SK-N-SH treated with all-trans-retinoic acid at 6 μM for 48 hours (cell line): ENCODE measurements at regions not wholly inside any gene's neighbourhood (a gene's known extent, or its start where the extent isn't known, plus 50 kb on each side); places are given as distances from the start of the nearest gene placed in this dataset.

ENCODE experiments used
- ATAC-seq: fragments of 200-7000 bp; cut with Tn5 transposase; 3 replicates; pipeline ENCODE4 v1.9.1; 2020; ENCODE audit warnings: mild to moderate bottlenecking, moderate library complexity
- ARNTL ChIP-seq: fragments of 450-650 bp; formaldehyde crosslinking; IDR thresholded peaks from 2 replicates; pipeline ENCODE4 v1.5.0; 2020; ENCODE audit warnings: low read depth, mild to moderate bottlenecking, moderate library complexity, borderline replicate concordance
- BACH2 ChIP-seq: fragments of 250-450 bp; sonication (Bioruptor Pico); IDR thresholded peaks from 2 replicates; pipeline ENCODE4 v1.9.0; 2021; ENCODE audit warnings: mild to moderate bottlenecking, borderline replicate concordance
- ESRRG ChIP-seq: fragments of 250-450 bp; sonication (Bioruptor Pico); IDR thresholded peaks from 2 replicates; pipeline ENCODE4 v1.6.1; 2021; ENCODE audit warnings: mild to moderate bottlenecking
- GLIS3 ChIP-seq: fragments of 250-450 bp; sonication (Bioruptor Pico); IDR thresholded peaks from 2 replicates; pipeline ENCODE4 v1.5.0; 2020; ENCODE audit warnings: mild to moderate bottlenecking, moderate library complexity
- ISL1 ChIP-seq: fragments of 250-450 bp; sonication (Bioruptor Pico); IDR thresholded peaks from 2 replicates; pipeline ENCODE4 v2.1.2; 2022; ENCODE audit warnings: mild to moderate bottlenecking, moderate library complexity
- OSR1 ChIP-seq: fragments of 250-450 bp; sonication (Bioruptor Pico); IDR thresholded peaks from 2 replicates; pipeline ENCODE4 v1.8.0; 2022; ENCODE audit warnings: moderate library complexity, mild to moderate bottlenecking, inconsistent platforms
- PATZ1 ChIP-seq: fragments of 250-450 bp; sonication (Bioruptor Pico); IDR thresholded peaks from 2 replicates; pipeline ENCODE4 v1.8.0; 2020; ENCODE audit warnings: mild to moderate bottlenecking, moderate library complexity, borderline replicate concordance
- PPARA ChIP-seq: fragments of 250-450 bp; sonication (Bioruptor Pico); IDR thresholded peaks from 2 replicates; pipeline ENCODE4 v1.5.0; 2020; ENCODE audit warnings: mild to moderate bottlenecking, borderline replicate concordance
- RARB ChIP-seq: fragments of 250-450 bp; sonication (Bioruptor Pico); IDR thresholded peaks from 2 replicates; pipeline ENCODE4 v1.8.0; 2021; ENCODE audit warnings: mild to moderate bottlenecking, moderate library complexity
- TOX ChIP-seq: fragments of 250-450 bp; sonication (Bioruptor Pico); IDR thresholded peaks from 2 replicates; pipeline ENCODE4 v1.8.0; 2021; ENCODE audit warnings: mild to moderate bottlenecking, moderate library complexity, borderline replicate concordance
- ZC3H10 ChIP-seq: fragments of 250-450 bp; sonication (Bioruptor Pico); IDR thresholded peaks from 2 replicates; pipeline ENCODE4 v1.5.1; 2021; ENCODE audit warnings: mild to moderate bottlenecking, moderate library complexity
- ZFP3 ChIP-seq: fragments of 250-450 bp; sonication (Bioruptor Pico); IDR thresholded peaks from 2 replicates; pipeline ENCODE4 v1.5.0; 2020; ENCODE audit warnings: mild to moderate bottlenecking, moderate library complexity
- ZFP30 ChIP-seq: fragments of 450-650 bp; formaldehyde crosslinking; IDR thresholded peaks from 2 replicates; pipeline ENCODE4 v1.5.0; 2022; ENCODE audit warnings: mild to moderate bottlenecking, moderate library complexity
- ZNF565 ChIP-seq: fragments of 450-650 bp; formaldehyde crosslinking; conservative IDR thresholded peaks from 2 replicates; pipeline ENCODE4 v1.5.0; 2020; ENCODE audit warnings: low read depth, mild to moderate bottlenecking, moderate library complexity
- ZNF70 ChIP-seq: fragments of 450-650 bp; formaldehyde crosslinking; IDR thresholded peaks from 2 replicates; pipeline ENCODE4 v1.5.0; 2020; ENCODE audit warnings: mild to moderate bottlenecking, moderate library complexity
- ZNF8 ChIP-seq: fragments of 450-650 bp; formaldehyde crosslinking; IDR thresholded peaks from 2 replicates; pipeline ENCODE4 v1.5.0; 2020; ENCODE audit warnings: mild to moderate bottlenecking, moderate library complexity
- TF ChIP-seq, protein P1 (sequence below): fragments of 250-450 bp; sonication (Bioruptor Pico); IDR thresholded peaks from 2 replicates; pipeline ENCODE4 v1.8.0; 2021; ENCODE audit warnings: low read depth, mild to moderate bottlenecking, moderate library complexity, borderline replicate concordance
- TF ChIP-seq, protein P2 (sequence below): fragments of 250-450 bp; sonication (Bioruptor Pico); IDR thresholded peaks from 2 replicates; pipeline ENCODE4 v1.5.0; 2020; ENCODE audit warnings: mild to moderate bottlenecking, moderate library complexity
- TF ChIP-seq, protein P3 (sequence below): fragments of 250-450 bp; sonication (Bioruptor Pico); IDR thresholded peaks from 2 replicates; pipeline ENCODE4 v1.5.1; 2020; ENCODE audit warnings: low read depth, mild to moderate bottlenecking, moderate library complexity

DNA sequence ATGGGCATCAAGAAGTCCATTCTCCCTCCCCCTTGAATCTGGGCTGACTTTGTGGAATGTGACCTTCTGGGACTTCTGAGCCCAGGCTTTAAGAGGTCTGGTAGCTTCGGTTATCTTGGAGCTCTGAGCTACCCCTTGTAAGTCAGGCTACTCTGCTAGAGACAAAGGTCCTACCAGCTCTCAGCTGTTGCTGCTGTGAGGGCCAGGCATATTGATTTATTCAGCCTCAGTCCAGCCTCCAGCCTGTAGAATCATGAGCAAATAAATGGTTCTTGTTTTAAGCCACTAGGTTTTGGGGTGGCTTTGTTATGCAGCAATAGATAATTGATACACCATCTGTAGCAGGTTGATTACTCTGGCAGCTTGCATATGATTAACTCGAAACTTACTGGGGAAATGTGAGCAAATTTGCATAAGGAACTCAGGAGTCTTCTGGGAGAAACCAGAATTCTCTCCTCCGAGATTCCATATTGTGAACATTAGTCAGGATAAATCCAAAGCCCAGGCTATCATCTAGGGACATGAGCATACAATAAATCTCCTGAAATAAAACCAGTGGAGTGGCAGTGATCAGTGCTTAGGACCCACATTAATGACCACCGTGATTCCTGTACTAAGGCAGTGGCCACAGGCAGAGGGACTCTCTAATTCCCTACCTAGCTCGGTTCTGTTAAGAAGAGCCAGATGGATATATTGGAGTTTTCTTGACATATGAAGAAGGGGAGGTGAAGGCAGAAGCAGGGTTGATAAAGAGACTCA is 336.1 kb downstream of the CDC5L start:
- ATAC-seq = no peak
- TF ChIP-seq, protein P1, sequence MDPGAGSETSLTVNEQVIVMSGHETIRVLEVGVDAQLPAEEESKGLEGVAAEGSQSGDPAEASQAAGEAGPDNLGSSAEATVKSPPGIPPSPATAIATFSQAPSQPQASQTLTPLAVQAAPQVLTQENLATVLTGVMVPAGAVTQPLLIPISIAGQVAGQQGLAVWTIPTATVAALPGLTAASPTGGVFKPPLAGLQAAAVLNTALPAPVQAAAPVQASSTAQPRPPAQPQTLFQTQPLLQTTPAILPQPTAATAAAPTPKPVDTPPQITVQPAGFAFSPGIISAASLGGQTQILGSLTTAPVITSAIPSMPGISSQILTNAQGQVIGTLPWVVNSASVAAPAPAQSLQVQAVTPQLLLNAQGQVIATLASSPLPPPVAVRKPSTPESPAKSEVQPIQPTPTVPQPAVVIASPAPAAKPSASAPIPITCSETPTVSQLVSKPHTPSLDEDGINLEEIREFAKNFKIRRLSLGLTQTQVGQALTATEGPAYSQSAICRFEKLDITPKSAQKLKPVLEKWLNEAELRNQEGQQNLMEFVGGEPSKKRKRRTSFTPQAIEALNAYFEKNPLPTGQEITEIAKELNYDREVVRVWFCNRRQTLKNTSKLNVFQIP (CRISPR knock-in tag) = no peak
- no peak for TF ChIP-seq ESRRG (CRISPR knock-in tag)
- TF ChIP-seq PPARA (CRISPR knock-in tag) = no peak
- TF ChIP-seq RARB (CRISPR knock-in tag) = no peak
- no peak for TF ChIP-seq TOX (CRISPR knock-in tag)
- TF ChIP-seq ARNTL (CRISPR knock-in tag) = no peak
- no peak for TF ChIP-seq ZNF8 (CRISPR knock-in tag)
- TF ChIP-seq GLIS3 (CRISPR knock-in tag) = no peak
- no peak for TF ChIP-seq ZC3H10 (CRISPR knock-in tag)
- TF ChIP-seq OSR1 = no peak
- TF ChIP-seq PATZ1 (CRISPR knock-in tag) = no peak
- no peak for TF ChIP-seq ZFP3 (CRISPR knock-in tag)
- no peak for TF ChIP-seq ZFP30 (CRISPR knock-in tag)
- TF ChIP-seq ISL1 (CRISPR knock-in tag) = no peak
- TF ChIP-seq ZNF70 (CRISPR knock-in tag) = no peak
- TF ChIP-seq, protein P2, sequence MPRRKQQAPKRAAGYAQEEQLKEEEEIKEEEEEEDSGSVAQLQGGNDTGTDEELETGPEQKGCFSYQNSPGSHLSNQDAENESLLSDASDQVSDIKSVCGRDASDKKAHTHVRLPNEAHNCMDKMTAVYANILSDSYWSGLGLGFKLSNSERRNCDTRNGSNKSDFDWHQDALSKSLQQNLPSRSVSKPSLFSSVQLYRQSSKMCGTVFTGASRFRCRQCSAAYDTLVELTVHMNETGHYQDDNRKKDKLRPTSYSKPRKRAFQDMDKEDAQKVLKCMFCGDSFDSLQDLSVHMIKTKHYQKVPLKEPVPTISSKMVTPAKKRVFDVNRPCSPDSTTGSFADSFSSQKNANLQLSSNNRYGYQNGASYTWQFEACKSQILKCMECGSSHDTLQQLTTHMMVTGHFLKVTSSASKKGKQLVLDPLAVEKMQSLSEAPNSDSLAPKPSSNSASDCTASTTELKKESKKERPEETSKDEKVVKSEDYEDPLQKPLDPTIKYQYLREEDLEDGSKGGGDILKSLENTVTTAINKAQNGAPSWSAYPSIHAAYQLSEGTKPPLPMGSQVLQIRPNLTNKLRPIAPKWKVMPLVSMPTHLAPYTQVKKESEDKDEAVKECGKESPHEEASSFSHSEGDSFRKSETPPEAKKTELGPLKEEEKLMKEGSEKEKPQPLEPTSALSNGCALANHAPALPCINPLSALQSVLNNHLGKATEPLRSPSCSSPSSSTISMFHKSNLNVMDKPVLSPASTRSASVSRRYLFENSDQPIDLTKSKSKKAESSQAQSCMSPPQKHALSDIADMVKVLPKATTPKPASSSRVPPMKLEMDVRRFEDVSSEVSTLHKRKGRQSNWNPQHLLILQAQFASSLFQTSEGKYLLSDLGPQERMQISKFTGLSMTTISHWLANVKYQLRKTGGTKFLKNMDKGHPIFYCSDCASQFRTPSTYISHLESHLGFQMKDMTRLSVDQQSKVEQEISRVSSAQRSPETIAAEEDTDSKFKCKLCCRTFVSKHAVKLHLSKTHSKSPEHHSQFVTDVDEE (CRISPR knock-in tag) = no peak
- no peak for TF ChIP-seq BACH2 (CRISPR knock-in tag)
- no peak for TF ChIP-seq ZNF565 (CRISPR knock-in tag)
- TF ChIP-seq, protein P3, sequence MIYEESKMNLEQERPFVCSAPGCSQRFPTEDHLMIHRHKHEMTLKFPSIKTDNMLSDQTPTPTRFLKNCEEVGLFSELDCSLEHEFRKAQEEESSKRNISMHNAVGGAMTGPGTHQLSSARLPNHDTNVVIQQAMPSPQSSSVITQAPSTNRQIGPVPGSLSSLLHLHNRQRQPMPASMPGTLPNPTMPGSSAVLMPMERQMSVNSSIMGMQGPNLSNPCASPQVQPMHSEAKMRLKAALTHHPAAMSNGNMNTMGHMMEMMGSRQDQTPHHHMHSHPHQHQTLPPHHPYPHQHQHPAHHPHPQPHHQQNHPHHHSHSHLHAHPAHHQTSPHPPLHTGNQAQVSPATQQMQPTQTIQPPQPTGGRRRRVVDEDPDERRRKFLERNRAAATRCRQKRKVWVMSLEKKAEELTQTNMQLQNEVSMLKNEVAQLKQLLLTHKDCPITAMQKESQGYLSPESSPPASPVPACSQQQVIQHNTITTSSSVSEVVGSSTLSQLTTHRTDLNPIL (CRISPR knock-in tag) = no peak
- TF ChIP-seq, all 23 proteins: peak for 0

GRCh38 chr6:44725070-44725469 is 337.6 kb downstream of the CDC5L start:
- TF ChIP-seq, protein P2 (CRISPR knock-in tag) = no peak
- TF ChIP-seq GLIS3 (CRISPR knock-in tag) (no peak), ISL1 (CRISPR knock-in tag) (no peak), BACH2 (CRISPR knock-in tag) (no peak), ARNTL (CRISPR knock-in tag) (no peak), ZC3H10 (CRISPR knock-in tag) (no peak)
- ATAC-seq = peak; percentile 37; the same call in 1 of the 3 replicates
